H9 (cell line): ENCODE measurements at regions not wholly inside any gene's neighbourhood (a gene's known extent, or its start where the extent isn't known, plus 50 kb on each side); places are given as distances from the start of the nearest gene placed in this dataset.

Source experiments
- DNase-seq: peaks from one replicate; pipeline ENCODE4 v3.0.0-alpha.2; 2017
- H2AFZ ChIP-seq: one replicate; pipeline ENCODE4 v1.6.1; 2013; ENCODE audit warnings: mild to moderate bottlenecking, low read length, control low read depth, moderate library complexity
- H2AK5ac ChIP-seq: 2 replicates; pipeline ENCODE4 v1.6.1; 2013; ENCODE audit warnings: low read length, control low read depth, mixed read lengths; ENCODE audit not compliant: insufficient read length
- H2BK120ac ChIP-seq: one replicate; pipeline ENCODE4 v1.6.1; 2013; ENCODE audit warnings: low read depth, mild to moderate bottlenecking, low read length, control low read depth, inconsistent platforms; ENCODE audit not compliant: poor library complexity, severe bottlenecking
- H2BK12ac ChIP-seq: 2 replicates; pipeline ENCODE4 v1.6.1; 2013; ENCODE audit warnings: low read length, control low read depth, mixed read lengths, low read depth; ENCODE audit not compliant: insufficient read length
- H2BK15ac ChIP-seq: 2 replicates; pipeline ENCODE4 v1.6.1; 2013; ENCODE audit warnings: low read depth, low read length, control low read depth
- H2BK20ac ChIP-seq: one replicate; pipeline ENCODE4 v1.6.1; 2013; ENCODE audit warnings: low read depth, mild to moderate bottlenecking, low read length, control low read depth, inconsistent platforms; ENCODE audit not compliant: poor library complexity, severe bottlenecking
- H2BK5ac ChIP-seq: 2 replicates; pipeline ENCODE4 v1.6.1; 2013; ENCODE audit warnings: low read length, control low read depth, mixed read lengths; ENCODE audit not compliant: insufficient read length
- H3K14ac ChIP-seq: 2 replicates; pipeline ENCODE4 v1.6.1; 2013; ENCODE audit warnings: low read length, control low read depth; ENCODE audit not compliant: insufficient read depth
- H3K18ac ChIP-seq: 2 replicates; pipeline ENCODE4 v1.6.1; 2013; ENCODE audit warnings: low read depth, mild to moderate bottlenecking, mixed read lengths, low read length, control low read depth; ENCODE audit not compliant: insufficient read length
- H3K23ac ChIP-seq: 2 replicates; pipeline ENCODE4 v1.6.1; 2013; ENCODE audit warnings: low read length, control low read depth, mixed read lengths, low read depth; ENCODE audit not compliant: insufficient read length
- H3K23me2 ChIP-seq: 2 replicates; pipeline ENCODE4 v1.6.1; 2013; ENCODE audit warnings: low read depth, mild to moderate bottlenecking, mixed read lengths, low read length, control low read depth; ENCODE audit not compliant: insufficient read length, poor library complexity, severe bottlenecking
- H3K27ac ChIP-seq: 2 replicates; pipeline ENCODE4 v1.5.1; 2013; ENCODE audit warnings: low read length, control low read depth, mixed read lengths, low read depth; ENCODE audit not compliant: insufficient read length
- H3K27me3 ChIP-seq: 2 replicates; pipeline ENCODE4 v1.6.1; 2013; ENCODE audit warnings: low read length, control low read depth, inconsistent platforms; ENCODE audit not compliant: insufficient read depth
- H3K4ac ChIP-seq: 2 replicates; pipeline ENCODE4 v1.6.1; 2013; ENCODE audit warnings: low read depth, mild to moderate bottlenecking, control low read depth, inconsistent platforms, low read length, moderate library complexity
- H3K4me1 ChIP-seq: 2 replicates; pipeline ENCODE4 v1.6.1; 2013; ENCODE audit warnings: low read length, control low read depth, inconsistent platforms; ENCODE audit not compliant: insufficient read depth
- H3K4me2 ChIP-seq: 2 replicates; pipeline ENCODE4 v1.6.1; 2013; ENCODE audit warnings: low read length, control low read depth, mixed read lengths; ENCODE audit not compliant: insufficient read length, insufficient read depth
- H3K56ac ChIP-seq: 2 replicates; pipeline ENCODE4 v1.6.1; 2013; ENCODE audit warnings: low read depth, mild to moderate bottlenecking, mixed read lengths, low read length, control low read depth; ENCODE audit not compliant: insufficient read length
- H3K79me1 ChIP-seq: 2 replicates; pipeline ENCODE4 v1.6.1; 2013; ENCODE audit warnings: low read depth, mild to moderate bottlenecking, moderate library complexity, low read length, control low read depth, inconsistent platforms; ENCODE audit not compliant: insufficient read depth, poor library complexity, severe bottlenecking
- H3K79me2 ChIP-seq: 2 replicates; pipeline ENCODE4 v1.6.1; 2013; ENCODE audit warnings: low read length, control low read depth, inconsistent platforms; ENCODE audit not compliant: insufficient read depth
- H3K9ac ChIP-seq: 2 replicates; pipeline ENCODE4 v1.6.1; 2013; ENCODE audit warnings: low read length, control low read depth, mixed read lengths; ENCODE audit not compliant: insufficient read length; ENCODE audit errors: extremely low read depth
- H3K9me3 ChIP-seq: one replicate; pipeline ENCODE4 v1.6.1; 2013; ENCODE audit warnings: low read depth, low read length, inconsistent platforms; ENCODE audit not compliant: control insufficient read depth
- H3T11ph ChIP-seq: one replicate; pipeline ENCODE4 v1.6.1; 2013; ENCODE audit warnings: mild to moderate bottlenecking, low read length, control low read depth, inconsistent platforms
- H4K20me1 ChIP-seq: one replicate; pipeline ENCODE4 v1.6.1; 2013; ENCODE audit not compliant: control insufficient read depth, insufficient read length, insufficient read depth
- H4K5ac ChIP-seq: 2 replicates; pipeline ENCODE4 v1.6.1; 2013; ENCODE audit warnings: low read depth, mild to moderate bottlenecking, mixed read lengths, low read length, control low read depth; ENCODE audit not compliant: insufficient read length
- H4K8ac ChIP-seq: replicated peaks from 2 replicates; pipeline ENCODE4 v1.6.1; 2013; ENCODE audit warnings: low read length, control low read depth, mixed read lengths, low read depth; ENCODE audit not compliant: insufficient read length
- H4K91ac ChIP-seq: 2 replicates; pipeline ENCODE4 v1.6.1; 2013; ENCODE audit warnings: low read depth, mild to moderate bottlenecking, moderate library complexity, mixed read lengths, low read length, control low read depth; ENCODE audit not compliant: insufficient read length
- H3K27ac Mint-ChIP-seq, 3 experiments: 2 replicates in 2 of 3; 3 replicates in 1 of 3; pipeline ENCODE4 v1.8.0; 2020 to 2021; ENCODE audit warnings: mixed read lengths in 3 of 3, mild to moderate bottlenecking in 1 of 3, moderate library complexity in 1 of 3
- H3K27me3 Mint-ChIP-seq: 2 replicates; pipeline ENCODE4 v1.8.0; 2021; ENCODE audit warnings: low read depth, mild to moderate bottlenecking, moderate library complexity, mixed read lengths
- H3K36me3 Mint-ChIP-seq, 3 experiments: 2 replicates in 2 of 3; 3 replicates in 1 of 3; pipeline ENCODE4 v1.8.0; 2020 to 2021; ENCODE audit warnings: low read depth in 3 of 3, mixed read lengths in 3 of 3; ENCODE audit not compliant: insufficient read depth in 1 of 3
- H3K4me1 Mint-ChIP-seq, 2 experiments: 2 replicates each; pipeline ENCODE4 v1.8.0; 2020; ENCODE audit warnings: mixed read lengths in 2 of 2
- H3K4me3 Mint-ChIP-seq, 2 experiments: 2 replicates in 1 of 2; 3 replicates in 1 of 2; pipeline ENCODE4 v1.8.0; 2020 to 2021; ENCODE audit warnings: mild to moderate bottlenecking in 2 of 2, mixed read lengths in 2 of 2, moderate library complexity in 1 of 2
- H3K9me3 Mint-ChIP-seq, 2 experiments: 2 replicates in 1 of 2; 3 replicates in 1 of 2; pipeline ENCODE4 v1.8.0; 2020; ENCODE audit warnings: mild to moderate bottlenecking in 2 of 2, mixed read lengths in 2 of 2, moderate library complexity in 1 of 2
- WGBS: extraction: QIAGEN DNeasy Blood & Tissue Kit; methylation state at CpG from one replicate; pipeline ENCODE4 v1.1.7; 2013; ENCODE audit warnings: missing lambda C conversion rate, low lambda C conversion rate, mixed read lengths; ENCODE audit not compliant: insufficient read length; ENCODE audit errors: extremely low coverage; 5-methylcytosine and 5-hydroxymethylcytosine counted together
- TF ChIP-seq, protein P1 (sequence below): fragments of 200-600 bp; sonication (generic); conservative IDR thresholded peaks from 3 replicates; pipeline ENCODE4 v1.8.0; 2021; ENCODE audit warnings: antibody characterized with exemption, mild to moderate bottlenecking

DNA sequence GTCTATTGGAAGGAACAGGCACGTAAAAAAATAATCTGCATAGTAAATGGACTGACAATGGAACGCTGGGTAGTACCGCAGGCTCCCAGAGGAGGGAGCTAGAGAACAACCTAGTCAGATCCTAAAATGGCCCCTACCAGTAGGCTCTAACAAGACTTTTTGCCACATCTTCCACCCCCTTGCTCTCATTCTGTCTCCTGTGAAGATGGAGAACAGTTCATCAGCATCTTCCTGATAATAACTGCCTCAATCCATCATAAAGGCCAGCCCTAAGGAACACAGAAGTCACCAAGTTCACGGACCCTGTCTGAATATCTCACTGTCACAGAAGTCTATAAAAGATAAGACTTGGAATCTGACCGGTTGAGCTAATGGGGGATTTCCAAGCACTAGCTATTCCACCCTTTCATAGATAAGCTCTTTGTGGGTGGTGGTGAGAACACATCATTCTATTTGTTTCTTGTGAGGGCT lies 133.4 kb downstream of the SLC1A3 start:
- Histone ChIP-seq H3K23ac (no peak overlapping the region), H3K27ac (no peak overlapping the region), H2BK5ac (no peak overlapping the region), H3K23me2 (peaks cover 6% of the 10 kb centered on the region), H3K4me1 (peaks cover 2% of the 10 kb centered on the region), H3K4ac (no peak overlapping the region), H3T11ph (no peak overlapping the region), H4K8ac (no peak overlapping the region), H3K27me3 (no peaks in the 10 kb centered on the region), H3K79me2 (no peaks in the 10 kb centered on the region), H3K18ac (no peak overlapping the region), H2AFZ (peak overlapping the region; percentile 100), H3K79me1 (no peaks in the 10 kb centered on the region), H4K5ac (no peak overlapping the region), H3K14ac (no peak overlapping the region), H2BK120ac (no peak overlapping the region), H2BK15ac (no peak overlapping the region), H2BK12ac (no peak overlapping the region), H2AK5ac (no peak overlapping the region), H2BK20ac (no peak overlapping the region), H3K9ac (no peak overlapping the region), H3K4me2 (peak overlapping the region; percentile 2), H4K20me1 (no peaks in the 10 kb centered on the region), H4K91ac (no peak overlapping the region), H3K9me3 (no peaks in the 10 kb centered on the region), H3K56ac (no peak overlapping the region)
- peaks cover 2% of the 10 kb centered on the region; the same call in 1 of the 2 replicates for H3K27me3 Mint-ChIP-seq
- H3K36me3 Mint-ChIP-seq: no peaks in the 10 kb centered on the region
- peaks cover 16 to 20% of the 10 kb centered on the region in 2 experiments for H3K4me1 Mint-ChIP-seq
- no peak overlapping the region for H3K27ac Mint-ChIP-seq
- TF ChIP-seq, protein P1, sequence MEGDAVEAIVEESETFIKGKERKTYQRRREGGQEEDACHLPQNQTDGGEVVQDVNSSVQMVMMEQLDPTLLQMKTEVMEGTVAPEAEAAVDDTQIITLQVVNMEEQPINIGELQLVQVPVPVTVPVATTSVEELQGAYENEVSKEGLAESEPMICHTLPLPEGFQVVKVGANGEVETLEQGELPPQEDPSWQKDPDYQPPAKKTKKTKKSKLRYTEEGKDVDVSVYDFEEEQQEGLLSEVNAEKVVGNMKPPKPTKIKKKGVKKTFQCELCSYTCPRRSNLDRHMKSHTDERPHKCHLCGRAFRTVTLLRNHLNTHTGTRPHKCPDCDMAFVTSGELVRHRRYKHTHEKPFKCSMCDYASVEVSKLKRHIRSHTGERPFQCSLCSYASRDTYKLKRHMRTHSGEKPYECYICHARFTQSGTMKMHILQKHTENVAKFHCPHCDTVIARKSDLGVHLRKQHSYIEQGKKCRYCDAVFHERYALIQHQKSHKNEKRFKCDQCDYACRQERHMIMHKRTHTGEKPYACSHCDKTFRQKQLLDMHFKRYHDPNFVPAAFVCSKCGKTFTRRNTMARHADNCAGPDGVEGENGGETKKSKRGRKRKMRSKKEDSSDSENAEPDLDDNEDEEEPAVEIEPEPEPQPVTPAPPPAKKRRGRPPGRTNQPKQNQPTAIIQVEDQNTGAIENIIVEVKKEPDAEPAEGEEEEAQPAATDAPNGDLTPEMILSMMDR: peak; percentile 95
- no peak overlapping the region for H3K4me3 Mint-ChIP-seq
- peak; percentile 82 for DNase-seq
- H3K9me3 Mint-ChIP-seq: no peaks in the 10 kb centered on the region
- WGBS: no CpG with 5 or more reads among the region's 5 CpGs
